ENCODE measurements at regions not wholly inside any gene's neighbourhood (a gene's known extent, or its start where the extent isn't known, plus 50 kb on each side); places are given as distances from the start of the nearest gene placed in this dataset.

DNA sequence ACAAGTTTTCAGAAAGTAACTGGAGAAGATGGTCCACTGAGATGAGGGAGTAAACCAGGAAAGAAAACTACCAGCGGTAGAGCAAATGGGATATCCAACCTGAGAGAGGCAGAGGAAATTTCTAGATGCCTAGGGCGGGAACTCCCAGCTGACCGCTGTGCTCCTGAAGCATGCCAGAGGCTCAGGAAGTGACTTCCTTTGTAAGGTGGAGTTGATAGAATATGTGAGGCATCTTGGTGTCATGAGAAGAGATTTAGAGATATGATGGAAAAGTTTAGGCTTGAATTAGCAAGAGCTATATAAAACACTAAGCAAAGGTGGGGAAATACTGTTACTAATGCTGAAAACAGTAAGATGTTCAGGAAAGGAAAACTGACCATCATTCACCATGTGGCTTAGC, 124.1 kb downstream of the C9orf152 start:
- TF ChIP-seq, protein P1, sequence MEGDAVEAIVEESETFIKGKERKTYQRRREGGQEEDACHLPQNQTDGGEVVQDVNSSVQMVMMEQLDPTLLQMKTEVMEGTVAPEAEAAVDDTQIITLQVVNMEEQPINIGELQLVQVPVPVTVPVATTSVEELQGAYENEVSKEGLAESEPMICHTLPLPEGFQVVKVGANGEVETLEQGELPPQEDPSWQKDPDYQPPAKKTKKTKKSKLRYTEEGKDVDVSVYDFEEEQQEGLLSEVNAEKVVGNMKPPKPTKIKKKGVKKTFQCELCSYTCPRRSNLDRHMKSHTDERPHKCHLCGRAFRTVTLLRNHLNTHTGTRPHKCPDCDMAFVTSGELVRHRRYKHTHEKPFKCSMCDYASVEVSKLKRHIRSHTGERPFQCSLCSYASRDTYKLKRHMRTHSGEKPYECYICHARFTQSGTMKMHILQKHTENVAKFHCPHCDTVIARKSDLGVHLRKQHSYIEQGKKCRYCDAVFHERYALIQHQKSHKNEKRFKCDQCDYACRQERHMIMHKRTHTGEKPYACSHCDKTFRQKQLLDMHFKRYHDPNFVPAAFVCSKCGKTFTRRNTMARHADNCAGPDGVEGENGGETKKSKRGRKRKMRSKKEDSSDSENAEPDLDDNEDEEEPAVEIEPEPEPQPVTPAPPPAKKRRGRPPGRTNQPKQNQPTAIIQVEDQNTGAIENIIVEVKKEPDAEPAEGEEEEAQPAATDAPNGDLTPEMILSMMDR (IDR thresholded peaks at IDR 0.05): no peak
- TF ChIP-seq POLR2AphosphoS5 (IDR thresholded peaks at IDR 0.05) (no peak), EP300 (IDR thresholded peaks at IDR 0.05) (no peak), POLR2A (IDR thresholded peaks at IDR 0.05) (no peak)

DNA sequence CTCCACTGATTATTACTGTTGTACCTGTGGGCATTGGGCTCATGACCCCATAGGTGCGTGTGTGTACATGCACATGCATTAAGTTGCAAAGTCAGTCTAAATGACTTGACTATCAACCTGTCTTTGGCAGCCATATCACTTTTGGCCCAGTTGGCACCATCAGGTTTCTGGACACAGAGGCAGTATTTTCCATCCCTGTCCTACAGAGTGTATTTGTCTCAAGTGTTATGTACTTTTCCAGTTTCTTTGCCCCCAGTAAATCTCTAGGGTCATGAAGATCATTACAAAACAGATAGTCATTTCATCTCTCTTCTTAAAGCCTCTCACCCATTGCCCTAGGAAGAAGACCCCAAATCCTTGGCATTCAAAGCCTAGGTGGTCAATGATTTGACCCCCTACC, 121.4 kb downstream of the C9orf152 start:
- no peak for ATAC-seq
- no peak overlapping the region for H3K4me3 ChIP-seq
- H3K4me1 ChIP-seq: peaks cover 2 to 6% (median 6%) of the 10 kb centered on the region in 3 donors
- no peaks in the 10 kb centered on the region for H3K9me3 ChIP-seq
- H3K27me3 ChIP-seq: no peaks in the 10 kb centered on the region
- H3K27ac ChIP-seq: no peak overlapping the region
- 100% methylated on average over 1 of the region's 1 CpG; no CpG with 5 or more reads in 1 of the 2 donors for WGBS, 2 donors (ENCODE audit: low coverage in 1 of 2)
- no peak for TF ChIP-seq POLR2AphosphoS5 (IDR thresholded peaks at IDR 0.05)
- TF ChIP-seq POLR2A (IDR thresholded peaks at IDR 0.05): no peak
- TF ChIP-seq, protein P1 (IDR thresholded peaks at IDR 0.05): no peak
- TF ChIP-seq EP300 (IDR thresholded peaks at IDR 0.05): no peak
- H3K36me3 ChIP-seq: no peaks in the 10 kb centered on the region

More for the DNA sequence above, 124.1 kb downstream of the C9orf152 start:
- Histone ChIP-seq H3K4me1 (peaks cover 5 to 21% (median 8%) of the 10 kb centered on the region in 3 donors), H3K9me3 (no peaks in the 10 kb centered on the region), H3K36me3 (no peaks in the 10 kb centered on the region), H3K4me3 (no peak overlapping the region), H3K27ac (no peak overlapping the region), H3K27me3 (no peaks in the 10 kb centered on the region)
- no peak for ATAC-seq
- 79 to 96% methylated on average over 2 to 3 of the region's 3 CpGs for WGBS, 2 donors (ENCODE audit: low coverage in 1 of 2)

DNA sequence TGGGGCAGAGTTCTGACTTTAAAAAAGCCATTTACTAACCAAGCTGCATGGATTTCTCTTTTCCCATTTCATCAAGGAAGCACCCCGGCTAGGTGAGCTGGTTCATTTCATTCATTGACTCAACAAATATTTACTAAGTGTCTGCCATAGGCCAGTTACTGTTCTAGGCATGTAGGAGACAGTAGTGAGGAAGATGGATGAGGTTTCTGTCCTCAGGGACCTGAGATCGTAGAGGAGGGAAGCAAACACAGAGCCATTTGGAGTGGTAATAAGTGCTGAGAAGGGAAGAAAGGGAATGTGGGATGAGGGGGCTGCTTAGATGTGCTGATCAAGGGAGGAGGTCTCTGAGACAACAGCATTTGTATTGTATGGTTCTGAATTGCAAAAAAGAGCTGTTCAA, 120.4 kb downstream of the C9orf152 start:
- H3K27me3 ChIP-seq: no peaks in the 10 kb centered on the region
- peaks cover 0 to 3% (median 0%) of the 10 kb centered on the region in 3 donors for H3K4me1 ChIP-seq
- H3K27ac ChIP-seq: no peak overlapping the region
- H3K36me3 ChIP-seq: no peaks in the 10 kb centered on the region
- H3K4me3 ChIP-seq: no peak overlapping the region
- no peaks in the 10 kb centered on the region for H3K9me3 ChIP-seq
- no peak for ATAC-seq
- 50 to 83% methylated on average over 1 of the region's 2 CpGs for WGBS, 2 donors (ENCODE audit: low coverage in 1 of 2)
- TF ChIP-seq POLR2AphosphoS5 (IDR thresholded peaks at IDR 0.05) (no peak), POLR2A (IDR thresholded peaks at IDR 0.05) (no peak), EP300 (IDR thresholded peaks at IDR 0.05) (no peak)
- TF ChIP-seq, protein P1 (IDR thresholded peaks at IDR 0.05): no peak

DNA sequence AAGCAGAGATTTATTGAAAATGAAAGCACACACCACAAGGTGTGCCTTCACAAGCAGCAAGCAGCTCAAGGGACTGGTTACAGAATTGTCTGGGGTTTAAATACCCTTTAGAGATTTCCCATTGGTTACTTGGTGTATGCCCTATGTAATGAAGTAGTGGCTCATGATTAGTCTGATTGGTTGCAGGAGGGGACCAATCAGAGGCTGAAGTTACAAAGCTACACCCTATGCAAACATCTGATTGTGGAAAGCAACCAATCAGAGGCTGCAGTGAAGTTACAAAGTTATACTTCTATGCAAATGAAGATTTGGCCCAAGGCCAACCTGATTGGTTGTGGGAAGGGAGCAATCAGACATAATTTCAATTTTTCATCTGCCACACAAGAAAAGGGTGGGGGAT, 119.9 kb downstream of the C9orf152 start:
- ATAC-seq: no peak
- TF ChIP-seq, protein P1 (IDR thresholded peaks at IDR 0.05): no peak
- TF ChIP-seq POLR2AphosphoS5 (IDR thresholded peaks at IDR 0.05) (no peak), EP300 (IDR thresholded peaks at IDR 0.05) (no peak), POLR2A (IDR thresholded peaks at IDR 0.05) (no peak)
- H3K4me3 ChIP-seq: no peak overlapping the region
- H3K4me1 ChIP-seq: peaks cover 0 to 3% (median 0%) of the 10 kb centered on the region in 3 donors
- no peaks in the 10 kb centered on the region for H3K36me3 ChIP-seq
- no peaks in the 10 kb centered on the region for H3K9me3 ChIP-seq
- H3K27ac ChIP-seq: no peak overlapping the region
- no peaks in the 10 kb centered on the region for H3K27me3 ChIP-seq

DNA sequence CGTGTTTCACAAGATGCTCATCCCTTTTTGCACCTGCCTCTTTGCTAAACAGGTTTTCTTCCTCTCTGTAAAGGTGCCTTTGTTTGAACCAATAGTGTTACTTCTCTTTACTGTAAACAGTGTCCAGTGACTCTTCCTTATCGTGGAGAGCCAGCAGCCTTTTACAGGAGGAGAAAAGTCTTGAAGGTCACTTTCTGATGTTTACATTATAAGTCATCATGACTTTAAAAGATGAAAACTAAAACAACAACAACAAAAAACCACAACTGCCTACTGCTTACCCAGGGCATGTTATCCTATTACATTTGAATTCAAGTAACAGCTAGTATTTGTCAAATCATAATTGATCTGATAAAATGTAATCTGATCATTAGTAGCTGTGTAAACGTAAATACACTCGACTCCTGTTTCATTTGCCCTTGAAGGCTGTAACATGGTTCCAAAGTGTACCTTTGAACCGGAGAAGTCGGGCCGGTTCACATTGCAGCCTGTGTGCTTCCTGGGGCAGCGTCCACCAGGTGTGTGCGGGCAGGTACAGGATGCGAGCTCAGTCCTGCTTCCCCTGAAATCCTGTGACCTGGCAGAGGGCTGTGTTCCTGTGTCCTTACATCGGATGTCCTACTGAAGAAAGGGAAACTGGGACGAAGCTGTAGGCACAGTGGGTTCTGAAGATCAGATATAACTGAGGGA, 118.1 kb downstream of the C9orf152 start:
- 46 to 78% methylated on average over 3 to 11 of the region's 12 CpGs for WGBS, 2 donors (ENCODE audit: low coverage in 1 of 2)
- H3K4me3 ChIP-seq: no peak overlapping the region

More for the DNA sequence above, 118.1 kb downstream of the C9orf152 start:
- peaks cover 0 to 7% (median 3%) of the 10 kb centered on the region in 3 donors for H3K4me1 ChIP-seq
- H3K27ac ChIP-seq: no peak overlapping the region
- no peak for ATAC-seq
- H3K27me3 ChIP-seq: no peaks in the 10 kb centered on the region
- H3K36me3 ChIP-seq: no peaks in the 10 kb centered on the region
- TF ChIP-seq POLR2A (IDR thresholded peaks at IDR 0.05): no peak
- TF ChIP-seq, protein P1 (IDR thresholded peaks at IDR 0.05): no peak
- H3K9me3 ChIP-seq: no peaks in the 10 kb centered on the region
